ENCODE measurements at regions not wholly inside any gene's neighbourhood (a gene's known extent, or its start where the extent isn't known, plus 50 kb on each side); places are given as distances from the start of the nearest gene placed in this dataset.
"Not testable (repeated sequence)": the region's sequence is repeated elsewhere in the genome, so short reads cannot be mapped to it uniquely, and the experiment has no call there.

DNA sequence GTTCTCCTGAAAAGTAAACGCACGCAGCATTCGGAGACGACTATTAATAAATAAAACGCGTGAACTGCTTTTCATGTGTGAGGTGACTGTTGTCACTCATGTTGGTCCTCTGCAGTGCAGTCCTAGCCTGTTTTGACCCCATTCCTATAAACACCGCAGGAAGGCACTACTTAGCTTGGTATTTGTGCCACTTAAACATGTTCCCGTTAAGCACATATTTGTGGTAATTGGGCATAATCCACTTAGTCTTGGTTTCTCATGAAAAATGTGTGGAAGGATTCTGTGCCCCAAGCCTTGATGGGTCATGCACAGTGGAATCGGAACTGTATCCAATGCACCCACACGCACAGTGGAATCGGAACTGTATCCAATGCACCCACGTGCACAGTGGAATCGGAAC is 313.9 kb downstream of the THBS2 start:
- H3K4me3 Mint-ChIP-seq, result no peak overlapping the region
- no peak for ATAC-seq
- no peaks in the 10 kb centered on the region for H3K9me3 Mint-ChIP-seq
- no peaks in the 10 kb centered on the region for H3K4me1 Mint-ChIP-seq
- DNase-seq, result no peak
- peaks cover 28% of the 10 kb centered on the region for H3K27me3 Mint-ChIP-seq
- no peak overlapping the region for H3K27ac Mint-ChIP-seq
- no peaks in the 10 kb centered on the region for H3K36me3 Mint-ChIP-seq (ENCODE audit: low read depth)

DNA sequence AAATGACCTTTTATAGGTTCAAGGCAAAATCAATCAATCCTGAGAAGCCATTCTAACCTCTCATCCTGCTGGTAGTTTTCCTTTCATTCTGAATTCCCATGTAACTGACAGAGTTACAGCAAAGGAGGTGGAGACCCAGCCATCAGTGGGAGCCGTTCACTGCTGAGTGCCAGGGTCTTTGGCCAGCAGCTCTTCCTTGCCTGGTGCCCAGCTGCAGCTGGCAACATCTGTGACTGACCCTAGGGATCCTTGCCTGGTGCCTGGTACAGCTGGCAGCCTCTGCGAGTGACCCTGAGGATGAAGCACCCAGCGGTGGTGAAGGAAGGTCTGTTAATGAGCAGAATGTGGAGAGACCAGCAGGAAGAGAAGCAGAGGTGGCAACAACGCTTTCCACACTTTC is 314.6 kb downstream of the THBS2 start:
- DNase-seq (no peak), ATAC-seq (no peak)
- Mint-ChIP-seq H3K27me3 (peaks cover 33% of the 10 kb centered on the region), H3K9me3 (no peaks in the 10 kb centered on the region), H3K36me3 (ENCODE audit: low read depth) (no peaks in the 10 kb centered on the region), H3K4me3 (no peak overlapping the region), H3K27ac (no peak overlapping the region), H3K4me1 (no peaks in the 10 kb centered on the region)

DNA sequence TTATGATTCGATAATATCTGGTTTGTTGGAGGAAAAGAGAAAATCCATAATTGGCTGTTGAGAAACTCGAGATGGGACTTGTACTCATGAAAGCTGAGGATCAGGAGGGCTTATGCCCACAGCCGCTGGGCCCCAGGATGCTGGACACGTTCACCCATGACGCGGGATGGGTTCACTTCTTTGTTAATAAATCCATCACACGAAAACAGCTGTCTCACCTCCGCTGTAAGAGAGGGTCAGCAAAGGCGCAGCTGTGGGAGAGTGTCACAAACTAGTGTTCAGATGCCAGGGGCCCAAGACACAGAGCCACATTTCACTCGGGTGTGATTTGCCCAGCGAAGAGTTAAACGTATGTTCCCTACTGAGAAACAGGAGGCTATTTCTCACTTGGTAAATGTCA is 315.1 kb downstream of the THBS2 start:
- Mint-ChIP-seq H3K4me3 (no peak overlapping the region), H3K27ac (no peak overlapping the region), H3K36me3 (ENCODE audit: low read depth) (no peaks in the 10 kb centered on the region), H3K9me3 (no peaks in the 10 kb centered on the region), H3K27me3 (peaks cover 33% of the 10 kb centered on the region), H3K4me1 (no peaks in the 10 kb centered on the region)
- no peak for DNase-seq
- ATAC-seq, result no peak

DNA sequence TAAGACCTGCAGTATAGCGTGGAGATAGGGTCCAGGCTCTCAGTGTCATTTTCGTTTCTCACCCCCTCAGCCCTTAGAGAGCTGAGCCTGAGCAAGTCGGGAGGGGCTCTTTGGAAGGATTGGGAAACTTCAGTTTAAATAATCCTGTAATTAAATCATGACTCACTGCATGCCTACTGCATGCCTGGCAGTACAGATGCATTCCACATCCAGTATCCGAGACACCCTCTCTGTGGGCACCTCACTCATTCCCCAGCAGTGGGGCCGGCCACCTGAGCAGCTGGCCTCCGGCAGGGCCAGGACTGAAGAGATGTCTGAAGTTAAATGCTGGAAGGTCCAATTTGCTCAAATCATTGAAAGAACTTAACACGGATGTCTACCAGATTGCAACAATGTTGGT is 316.6 kb downstream of the THBS2 start:
- Mint-ChIP-seq H3K9me3 (no peaks in the 10 kb centered on the region), H3K27ac (no peak overlapping the region), H3K4me3 (no peak overlapping the region), H3K27me3 (peaks cover 34% of the 10 kb centered on the region), H3K36me3 (ENCODE audit: low read depth) (no peaks in the 10 kb centered on the region), H3K4me1 (no peaks in the 10 kb centered on the region)
- DNase-seq, result no peak
- no peak for ATAC-seq

DNA sequence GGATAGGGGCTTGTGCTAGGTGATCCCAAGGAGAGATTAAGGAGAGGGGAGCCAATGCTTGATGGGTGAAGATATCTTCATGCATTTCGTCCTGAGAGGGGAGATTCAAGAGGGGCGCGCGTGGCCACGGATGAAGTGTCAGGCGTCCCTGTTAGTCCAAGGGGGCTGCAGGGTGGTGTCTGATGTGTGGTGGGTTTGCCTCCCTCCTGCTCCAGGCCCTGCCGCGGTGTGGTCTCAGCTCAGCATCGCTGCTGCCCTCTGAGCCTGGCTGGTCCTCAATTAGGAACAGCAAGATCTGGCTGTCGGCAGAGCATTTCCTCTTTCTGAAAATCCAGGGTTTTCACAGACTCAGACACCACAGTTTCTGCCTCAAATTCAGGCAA is 318.0 kb downstream of the THBS2 start:
- Mint-ChIP-seq H3K27me3 (peaks cover 34% of the 10 kb centered on the region), H3K4me3 (no peak overlapping the region), H3K27ac (no peak overlapping the region), H3K4me1 (no peaks in the 10 kb centered on the region), H3K9me3 (no peaks in the 10 kb centered on the region), H3K36me3 (ENCODE audit: low read depth) (no peaks in the 10 kb centered on the region)
- no peak for DNase-seq
- no peak for ATAC-seq

DNA sequence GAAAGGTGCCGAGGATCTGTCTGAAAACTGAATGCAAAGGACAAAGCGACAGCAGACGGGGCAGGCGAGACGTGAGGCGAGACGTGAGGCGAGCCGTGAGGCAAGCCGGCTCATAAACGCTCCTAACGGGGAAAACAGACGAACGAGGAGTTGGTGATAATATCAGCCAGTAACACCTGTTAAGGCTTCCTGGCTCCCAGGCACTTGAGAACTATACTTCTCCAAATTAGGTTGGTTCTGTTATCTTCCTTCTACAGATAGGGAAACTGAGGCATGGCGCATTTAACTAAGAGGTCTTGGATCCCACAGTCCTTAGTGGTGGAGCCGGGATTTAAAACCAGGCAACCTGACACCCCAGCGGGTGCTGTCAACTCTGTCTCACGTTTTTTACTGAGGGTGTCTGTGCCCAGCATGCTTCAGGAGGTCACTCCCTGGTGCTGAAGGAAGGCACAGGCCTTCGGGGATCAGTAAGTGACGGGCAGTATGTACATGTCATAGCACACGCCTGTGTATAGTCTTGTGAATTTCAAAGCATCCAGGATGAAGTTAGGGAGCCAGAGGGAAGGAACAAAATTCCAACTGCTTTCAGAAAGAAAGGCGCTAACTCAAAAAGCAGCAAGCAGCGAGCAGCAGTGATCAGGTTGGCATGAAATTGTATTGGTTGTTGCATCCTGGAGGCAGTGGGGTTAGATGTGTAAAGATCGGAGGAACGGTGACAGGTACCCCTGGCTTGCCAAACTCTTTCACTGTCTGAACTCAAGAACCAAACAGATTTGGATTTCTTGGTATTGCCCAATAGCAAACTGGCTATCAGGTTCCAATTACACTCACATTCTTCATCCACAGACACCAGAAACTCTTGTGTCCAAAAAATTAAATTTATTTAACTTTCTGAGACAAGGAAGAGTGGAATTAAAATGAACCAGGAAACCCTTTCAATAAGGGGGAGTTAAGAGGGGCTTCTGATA is 318.7 kb downstream of the THBS2 start:
- H3K4me1 Mint-ChIP-seq, result no peaks in the 10 kb centered on the region
- H3K27ac Mint-ChIP-seq, result no peak overlapping the region
- H3K4me3 Mint-ChIP-seq, result no peak overlapping the region
- ATAC-seq, result no peak
- H3K36me3 Mint-ChIP-seq (ENCODE audit: low read depth), result no peaks in the 10 kb centered on the region
- H3K27me3 Mint-ChIP-seq, result peaks cover 34% of the 10 kb centered on the region
- H3K9me3 Mint-ChIP-seq, result no peaks in the 10 kb centered on the region
- DNase-seq, result no peak

DNA sequence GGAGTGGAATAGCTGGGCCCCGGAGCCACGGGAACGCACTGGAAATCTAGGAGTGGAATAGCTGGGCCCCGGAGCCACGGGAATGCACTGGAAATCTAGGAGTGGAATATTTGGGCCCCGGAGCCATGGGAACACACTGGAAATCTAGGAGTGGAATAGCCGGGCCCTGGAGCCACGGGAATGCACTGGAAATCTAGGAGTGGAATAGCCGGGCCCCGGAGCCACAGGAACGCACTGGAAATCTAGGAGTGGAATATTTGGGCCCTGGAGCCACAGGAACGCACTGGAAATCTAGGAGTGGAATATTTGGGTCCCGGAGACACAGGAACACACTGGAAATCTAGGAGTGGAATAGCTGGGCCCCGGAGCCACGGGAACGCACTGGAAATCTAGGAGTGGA is 321.5 kb downstream of the THBS2 start:
- not testable (repeated sequence) for H3K36me3 Mint-ChIP-seq (ENCODE audit: low read depth); ATAC-seq; DNase-seq; H3K27ac Mint-ChIP-seq; H3K9me3 Mint-ChIP-seq; H3K4me3 Mint-ChIP-seq; H3K4me1 Mint-ChIP-seq
- H3K27me3 Mint-ChIP-seq, result peaks cover 27% of the 10 kb centered on the region

DNA sequence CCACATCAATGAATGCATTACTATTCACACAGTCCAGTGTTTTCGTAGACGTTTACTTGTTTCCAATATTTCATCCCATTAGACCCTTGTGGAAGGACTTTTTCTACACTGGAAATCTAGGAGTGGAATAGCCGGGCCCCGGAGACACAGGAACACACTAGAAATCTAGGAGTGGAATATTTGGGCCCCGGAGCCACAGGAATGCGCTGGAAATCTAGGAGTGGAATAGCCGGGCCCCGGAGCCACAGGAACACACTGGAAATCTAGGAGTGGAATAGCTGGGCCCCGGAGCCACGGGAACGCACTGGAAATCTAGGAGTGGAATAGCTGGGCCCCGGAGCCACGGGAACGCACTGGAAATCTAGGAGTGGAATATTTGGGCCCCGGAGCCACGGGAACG is 322.6 kb downstream of the THBS2 start:
- peaks cover 17% of the 10 kb centered on the region for H3K27me3 Mint-ChIP-seq
- H3K4me1 Mint-ChIP-seq; H3K4me3 Mint-ChIP-seq; H3K9me3 Mint-ChIP-seq; H3K36me3 Mint-ChIP-seq (ENCODE audit: low read depth); DNase-seq; ATAC-seq; H3K27ac Mint-ChIP-seq: not testable (repeated sequence)

DNA sequence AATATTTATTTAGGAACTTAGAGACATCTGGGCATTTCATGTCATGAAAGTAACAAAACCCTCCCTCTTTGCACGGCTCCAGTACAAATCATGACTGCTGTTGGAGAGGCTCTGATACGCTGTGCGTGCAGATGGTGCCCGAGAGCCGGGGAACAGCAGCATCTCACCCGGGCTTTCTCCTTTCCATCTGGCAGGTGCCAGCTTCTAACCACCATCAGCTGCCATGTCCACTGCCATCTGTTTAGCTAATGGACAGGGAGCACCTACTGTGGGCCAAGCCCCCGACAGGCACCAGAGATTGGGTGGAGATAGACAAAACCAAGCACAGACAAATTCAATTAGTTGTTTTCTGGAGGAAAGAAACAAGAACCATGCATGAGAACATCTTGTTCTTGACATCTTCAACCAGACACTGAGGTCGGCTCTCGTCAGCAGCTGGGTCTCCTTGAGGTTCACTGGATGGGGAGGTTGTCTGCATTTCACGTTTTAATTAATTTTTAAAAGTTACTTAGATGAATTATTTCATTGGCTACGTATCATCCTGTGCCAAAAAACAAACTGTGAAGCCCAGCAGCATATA is 323.7 kb downstream of the THBS2 start:
- peaks cover 8% of the 10 kb centered on the region for H3K27me3 Mint-ChIP-seq
- no peak overlapping the region for H3K4me3 Mint-ChIP-seq
- H3K27ac Mint-ChIP-seq, result no peak overlapping the region
- no peaks in the 10 kb centered on the region for H3K36me3 Mint-ChIP-seq (ENCODE audit: low read depth)
- no peak for DNase-seq
- H3K4me1 Mint-ChIP-seq, result no peaks in the 10 kb centered on the region
- H3K9me3 Mint-ChIP-seq, result no peaks in the 10 kb centered on the region
- no peak for ATAC-seq

DNA sequence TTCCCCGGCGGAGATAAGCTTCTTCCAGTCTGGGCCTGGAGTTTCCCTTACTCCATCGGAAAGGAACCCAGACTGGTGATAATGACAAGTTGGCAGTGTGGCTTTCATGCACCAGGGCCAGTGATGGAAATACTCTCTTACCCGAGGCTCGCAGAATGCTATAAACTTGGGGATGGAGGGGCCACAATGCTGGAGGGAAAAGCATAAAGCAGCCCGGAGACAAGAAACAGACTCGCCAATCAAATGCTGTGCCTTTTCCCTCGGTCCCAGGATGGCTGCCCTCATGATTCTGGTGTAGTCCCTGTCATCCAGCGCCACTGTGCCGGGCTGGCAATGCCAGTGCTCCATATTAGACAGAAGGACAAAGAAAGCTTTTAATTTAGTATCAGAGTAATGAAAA is 325.6 kb downstream of the THBS2 start:
- no peak overlapping the region for H3K4me3 Mint-ChIP-seq
- DNase-seq (no peak), ATAC-seq (no peak)
- no peaks in the 10 kb centered on the region for H3K9me3 Mint-ChIP-seq
- H3K27me3 Mint-ChIP-seq, result peaks cover 1% of the 10 kb centered on the region
- H3K27ac Mint-ChIP-seq, result no peak overlapping the region
- no peaks in the 10 kb centered on the region for H3K4me1 Mint-ChIP-seq
- no peaks in the 10 kb centered on the region for H3K36me3 Mint-ChIP-seq (ENCODE audit: low read depth)

DNA sequence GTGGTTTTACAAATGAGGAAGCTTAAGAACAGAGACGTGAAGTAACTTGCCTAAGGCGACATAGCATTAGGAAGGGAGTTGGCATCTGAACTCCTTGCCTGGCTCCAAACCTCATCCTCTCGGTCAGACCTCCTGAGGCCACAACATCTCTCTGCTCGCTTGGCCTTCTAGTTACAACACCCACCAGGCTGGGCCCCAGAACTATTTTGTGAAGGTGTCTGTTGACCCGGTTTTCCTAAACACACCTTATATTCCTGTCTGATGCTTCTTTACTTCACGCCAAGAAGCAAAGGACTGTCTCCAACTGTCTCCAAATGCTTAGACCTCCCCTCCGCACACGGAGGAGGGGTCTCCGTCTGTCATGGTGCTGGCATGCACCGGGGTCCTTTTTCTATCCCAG is 326.6 kb downstream of the THBS2 start:
- Mint-ChIP-seq H3K36me3 (ENCODE audit: low read depth) (no peaks in the 10 kb centered on the region), H3K27me3 (no peaks in the 10 kb centered on the region), H3K27ac (no peak overlapping the region), H3K4me1 (no peaks in the 10 kb centered on the region), H3K9me3 (no peaks in the 10 kb centered on the region), H3K4me3 (no peak overlapping the region)
- ATAC-seq, result no peak
- DNase-seq, result no peak

DNA sequence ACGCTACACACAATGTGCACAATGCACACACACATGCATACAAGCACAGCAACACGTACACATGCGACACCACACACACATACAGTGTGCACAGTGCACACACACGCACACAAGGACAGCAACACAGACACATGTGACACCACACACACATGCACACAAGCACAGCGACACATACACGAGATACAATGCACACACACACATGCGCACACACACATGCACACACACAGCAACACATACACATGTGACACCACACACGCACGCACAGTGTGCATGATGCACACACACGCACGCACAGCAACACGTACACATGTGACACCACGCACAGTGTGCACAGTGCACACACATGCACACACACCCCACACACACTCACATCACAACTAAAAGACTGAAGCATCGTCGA is 327.3 kb downstream of the THBS2 start:
- ATAC-seq (no peak), DNase-seq (no peak)
- H3K27ac Mint-ChIP-seq, result no peak overlapping the region
- H3K36me3 Mint-ChIP-seq (ENCODE audit: low read depth), result no peaks in the 10 kb centered on the region
- no peaks in the 10 kb centered on the region for H3K4me1 Mint-ChIP-seq
- no peak overlapping the region for H3K4me3 Mint-ChIP-seq
- no peaks in the 10 kb centered on the region for H3K27me3 Mint-ChIP-seq
- H3K9me3 Mint-ChIP-seq, result no peaks in the 10 kb centered on the region

DNA sequence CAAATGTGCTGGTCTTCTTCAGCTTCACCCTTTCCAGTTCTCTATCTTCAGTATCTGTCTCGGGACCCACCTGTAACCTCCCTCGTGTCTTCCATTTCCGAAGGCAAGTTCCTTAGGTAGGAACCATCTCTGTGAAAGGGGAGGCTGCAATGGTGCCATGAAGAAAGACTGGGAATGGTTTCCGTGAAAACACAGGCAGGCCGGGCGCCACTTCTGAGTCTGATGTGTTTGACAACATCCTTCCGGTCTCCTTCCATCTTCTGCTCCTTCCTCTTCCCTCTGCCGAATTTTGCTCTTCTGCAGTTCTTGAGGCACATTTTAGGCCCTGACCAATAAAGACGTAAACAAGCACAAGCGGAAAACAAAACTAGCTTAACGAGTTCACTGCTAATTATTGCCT is 328.0 kb downstream of the THBS2 start:
- no peaks in the 10 kb centered on the region for H3K9me3 Mint-ChIP-seq
- no peaks in the 10 kb centered on the region for H3K27me3 Mint-ChIP-seq
- no peak for ATAC-seq
- no peaks in the 10 kb centered on the region for H3K36me3 Mint-ChIP-seq (ENCODE audit: low read depth)
- no peak overlapping the region for H3K4me3 Mint-ChIP-seq
- DNase-seq, result no peak
- no peak overlapping the region for H3K27ac Mint-ChIP-seq
- H3K4me1 Mint-ChIP-seq, result no peaks in the 10 kb centered on the region

DNA sequence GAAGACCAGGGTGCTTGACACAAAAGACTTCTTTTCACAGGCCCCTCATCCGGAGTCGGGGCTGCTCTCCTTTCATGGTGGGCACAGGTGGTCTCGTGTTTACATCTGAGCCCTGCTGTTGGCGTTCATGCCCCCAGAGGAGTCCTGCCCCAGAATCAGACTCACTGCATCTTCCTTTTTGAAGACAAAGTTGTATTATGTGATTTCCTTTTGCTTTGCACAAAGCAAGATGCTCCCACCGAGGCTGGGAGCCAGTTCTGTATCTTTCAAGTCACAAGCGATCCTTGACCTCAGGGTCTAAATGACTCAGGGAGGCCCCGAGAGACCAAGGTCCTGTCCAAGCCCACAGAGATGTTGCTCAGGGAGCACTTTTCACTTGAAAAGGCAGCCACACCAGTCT is 330.5 kb downstream of the THBS2 start:
- DNase-seq (no peak), ATAC-seq (no peak)
- Mint-ChIP-seq H3K9me3 (no peaks in the 10 kb centered on the region), H3K36me3 (ENCODE audit: low read depth) (no peaks in the 10 kb centered on the region), H3K27ac (no peak overlapping the region), H3K4me1 (no peaks in the 10 kb centered on the region), H3K4me3 (no peak overlapping the region), H3K27me3 (no peaks in the 10 kb centered on the region)

DNA sequence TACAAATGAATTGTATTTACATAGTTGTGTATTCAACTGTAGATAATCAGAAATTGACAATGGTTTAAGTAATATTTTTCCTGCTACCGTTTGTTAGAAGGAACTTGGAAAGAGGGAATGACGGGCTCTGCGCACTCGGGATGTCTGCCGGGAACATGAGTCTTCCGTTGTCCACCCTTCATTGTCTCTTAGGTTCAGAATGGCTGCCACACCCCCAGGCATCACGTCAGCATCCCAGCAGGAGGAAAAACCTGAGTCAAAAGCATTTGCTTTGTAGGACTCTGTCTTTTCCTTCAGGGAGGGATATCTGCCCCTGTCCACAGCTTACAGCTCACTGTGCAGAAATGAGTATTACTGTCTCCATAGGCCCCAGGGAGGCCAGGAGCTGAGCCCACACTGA is 331.2 kb downstream of the THBS2 start:
- no peak overlapping the region for H3K27ac Mint-ChIP-seq
- ATAC-seq (no peak), DNase-seq (no peak)
- no peaks in the 10 kb centered on the region for H3K9me3 Mint-ChIP-seq
- no peaks in the 10 kb centered on the region for H3K4me1 Mint-ChIP-seq
- no peaks in the 10 kb centered on the region for H3K36me3 Mint-ChIP-seq (ENCODE audit: low read depth)
- H3K27me3 Mint-ChIP-seq, result no peaks in the 10 kb centered on the region
- H3K4me3 Mint-ChIP-seq, result no peak overlapping the region
